Muscle of leg (tissue), 3 donors: ENCODE measurements at regions not wholly inside any gene's neighbourhood (a gene's known extent, or its start where the extent isn't known, plus 50 kb on each side); places are given as distances from the start of the nearest gene placed in this dataset.
"Not testable (repeated sequence)": the region's sequence is repeated elsewhere in the genome, so short reads cannot be mapped to it uniquely, and the experiment has no call there.

ENCODE experiments used
- DNase-seq: peaks from one replicate; pipeline ENCODE4 v3.0.0; 2013
- H3K27ac ChIP-seq: one replicate; pipeline ENCODE4 v1.5.1; 2013; ENCODE audit warnings: mild to moderate bottlenecking, low read length, control low read depth
- H3K27me3 ChIP-seq: one replicate; pipeline ENCODE4 v1.6.1; 2013; ENCODE audit warnings: low read length; ENCODE audit not compliant: control insufficient read depth, insufficient read depth
- H3K36me3 ChIP-seq: one replicate; pipeline ENCODE4 v1.6.1; 2013; ENCODE audit warnings: low read length; ENCODE audit not compliant: control insufficient read depth, insufficient read depth
- H3K4me1 ChIP-seq: one replicate; pipeline ENCODE4 v1.6.1; 2013; ENCODE audit warnings: low read length; ENCODE audit not compliant: control insufficient read depth, insufficient read depth
- H3K4me3 ChIP-seq: one replicate; pipeline ENCODE4 v1.5.1; 2013; ENCODE audit warnings: low read length, control low read depth
- H3K9me3 ChIP-seq: replicated peaks from 2 replicates; pipeline ENCODE4 v1.6.1; 2013; ENCODE audit warnings: low read depth, low read length; ENCODE audit not compliant: control insufficient read depth
- WGBS: methylation state at CpG from one replicate; pipeline ENCODE4 v1.1.5; 2013; ENCODE audit warnings: missing lambda C conversion rate; ENCODE audit not compliant: insufficient coverage; 5-methylcytosine and 5-hydroxymethylcytosine counted together

GRCh38 chr5:43802119-43802518, 199.1 kb downstream of the NNT start:
- WGBS, result no CpG with 5 or more reads among the region's 1 CpG
- H3K27me3 ChIP-seq, result no peaks in the 10 kb centered on the region
- H3K27ac ChIP-seq, result no peak overlapping the region
- H3K9me3 ChIP-seq, result no peaks in the 10 kb centered on the region
- H3K4me3 ChIP-seq, result no peak overlapping the region
- DNase-seq, result no peak
- H3K36me3 ChIP-seq, result no peaks in the 10 kb centered on the region
- no peaks in the 10 kb centered on the region for H3K4me1 ChIP-seq

- H3K4me1 ChIP-seq, result no peaks in the 10 kb centered on the region
- H3K27me3 ChIP-seq, result no peaks in the 10 kb centered on the region
- H3K36me3 ChIP-seq, result no peaks in the 10 kb centered on the region
- no peak overlapping the region for H3K4me3 ChIP-seq
- H3K9me3 ChIP-seq, result no peaks in the 10 kb centered on the region
- DNase-seq, result peak; percentile 35
- no peak overlapping the region for H3K27ac ChIP-seq
Measured at GRCh38 chr5:43798740-43799139, 195.8 kb downstream of the NNT start.

GRCh38 chr5:43791880-43792279, 188.9 kb downstream of the NNT start:
- H3K9me3 ChIP-seq, DNase-seq, H3K36me3 ChIP-seq, H3K4me1 ChIP-seq, H3K27me3 ChIP-seq, H3K4me3 ChIP-seq, H3K27ac ChIP-seq: not testable (repeated sequence)
- 100% methylated on average over 1 of the region's 6 CpGs for WGBS

- no peaks in the 10 kb centered on the region for H3K4me1 ChIP-seq
- H3K27ac ChIP-seq, result no peak overlapping the region
- no peaks in the 10 kb centered on the region for H3K27me3 ChIP-seq
- no CpG with 5 or more reads among the region's 3 CpGs for WGBS
- H3K9me3 ChIP-seq, result peaks cover 3% of the 10 kb centered on the region
- H3K4me3 ChIP-seq, result no peak overlapping the region
- H3K36me3 ChIP-seq, result no peaks in the 10 kb centered on the region
- no peak for DNase-seq
Measured at GRCh38 chr5:43785198-43785597, 182.2 kb downstream of the NNT start.

GRCh38 chr5:43780586-43780985, 177.6 kb downstream of the NNT start:
- H3K36me3 ChIP-seq, result no peaks in the 10 kb centered on the region
- no CpG with 5 or more reads among the region's 1 CpG for WGBS
- H3K27ac ChIP-seq, result no peak overlapping the region
- H3K9me3 ChIP-seq, result no peaks in the 10 kb centered on the region
- H3K27me3 ChIP-seq, result no peaks in the 10 kb centered on the region
- H3K4me3 ChIP-seq, result no peak overlapping the region
- H3K4me1 ChIP-seq, result no peaks in the 10 kb centered on the region
- DNase-seq, result no peak

GRCh38 chr5:43774881-43775399, 172.0 kb downstream of the NNT start:
- no peaks in the 10 kb centered on the region for H3K27me3 ChIP-seq
- no peak overlapping the region for H3K4me3 ChIP-seq
- no peaks in the 10 kb centered on the region for H3K9me3 ChIP-seq
- H3K36me3 ChIP-seq, result no peaks in the 10 kb centered on the region
- DNase-seq, result no peak
- no CpG with 5 or more reads among the region's 1 CpG for WGBS
- H3K27ac ChIP-seq, result no peak overlapping the region
- peaks cover 2% of the 10 kb centered on the region for H3K4me1 ChIP-seq

- no peak overlapping the region for H3K27ac ChIP-seq
- no peak for DNase-seq
- WGBS, result no CpG with 5 or more reads among the region's 1 CpG
Measured at GRCh38 chr5:43773478-43773844, 170.5 kb downstream of the NNT start.

GRCh38 chr5:43772764-43773477, 169.9 kb downstream of the NNT start:
- H3K9me3 ChIP-seq, result no peaks in the 10 kb centered on the region
- H3K4me3 ChIP-seq, result no peak overlapping the region
- WGBS, result 0% methylated on average over 1 of the region's 5 CpGs
- H3K27me3 ChIP-seq, result no peaks in the 10 kb centered on the region
- no peaks in the 10 kb centered on the region for H3K36me3 ChIP-seq
- DNase-seq, result peak; percentile 76
- H3K4me1 ChIP-seq, result peaks cover 2% of the 10 kb centered on the region
- H3K27ac ChIP-seq, result no peak overlapping the region

More at GRCh38 chr5:43773478-43773844, 170.5 kb downstream of the NNT start:
- H3K9me3 ChIP-seq, result no peaks in the 10 kb centered on the region
- no peak overlapping the region for H3K4me3 ChIP-seq
- H3K36me3 ChIP-seq, result no peaks in the 10 kb centered on the region
- H3K4me1 ChIP-seq, result peaks cover 2% of the 10 kb centered on the region
- H3K27me3 ChIP-seq, result no peaks in the 10 kb centered on the region

GRCh38 chr5:43772458-43772763, 169.4 kb downstream of the NNT start:
- no peak overlapping the region for H3K27ac ChIP-seq
- H3K27me3 ChIP-seq, result no peaks in the 10 kb centered on the region
- WGBS, result no CpG with 5 or more reads among the region's 1 CpG
- no peaks in the 10 kb centered on the region for H3K36me3 ChIP-seq
- H3K9me3 ChIP-seq, result no peaks in the 10 kb centered on the region
- H3K4me1 ChIP-seq, result peaks cover 2% of the 10 kb centered on the region
- DNase-seq, result no peak
- no peak overlapping the region for H3K4me3 ChIP-seq

- Histone ChIP-seq H3K4me1 (peaks cover 2% of the 10 kb centered on the region), H3K27ac (no peak overlapping the region), H3K36me3 (no peaks in the 10 kb centered on the region), H3K9me3 (no peaks in the 10 kb centered on the region), H3K4me3 (no peak overlapping the region), H3K27me3 (no peaks in the 10 kb centered on the region)
- DNase-seq, result no peak
- WGBS, result 97% methylated on average over 3 of the region's 3 CpGs
Measured at GRCh38 chr5:43771611-43772031, 168.6 kb downstream of the NNT start.
